ENCODE measurements at regions not wholly inside any gene's neighbourhood (a gene's known extent, or its start where the extent isn't known, plus 50 kb on each side); places are given as distances from the start of the nearest gene placed in this dataset.

DNA sequence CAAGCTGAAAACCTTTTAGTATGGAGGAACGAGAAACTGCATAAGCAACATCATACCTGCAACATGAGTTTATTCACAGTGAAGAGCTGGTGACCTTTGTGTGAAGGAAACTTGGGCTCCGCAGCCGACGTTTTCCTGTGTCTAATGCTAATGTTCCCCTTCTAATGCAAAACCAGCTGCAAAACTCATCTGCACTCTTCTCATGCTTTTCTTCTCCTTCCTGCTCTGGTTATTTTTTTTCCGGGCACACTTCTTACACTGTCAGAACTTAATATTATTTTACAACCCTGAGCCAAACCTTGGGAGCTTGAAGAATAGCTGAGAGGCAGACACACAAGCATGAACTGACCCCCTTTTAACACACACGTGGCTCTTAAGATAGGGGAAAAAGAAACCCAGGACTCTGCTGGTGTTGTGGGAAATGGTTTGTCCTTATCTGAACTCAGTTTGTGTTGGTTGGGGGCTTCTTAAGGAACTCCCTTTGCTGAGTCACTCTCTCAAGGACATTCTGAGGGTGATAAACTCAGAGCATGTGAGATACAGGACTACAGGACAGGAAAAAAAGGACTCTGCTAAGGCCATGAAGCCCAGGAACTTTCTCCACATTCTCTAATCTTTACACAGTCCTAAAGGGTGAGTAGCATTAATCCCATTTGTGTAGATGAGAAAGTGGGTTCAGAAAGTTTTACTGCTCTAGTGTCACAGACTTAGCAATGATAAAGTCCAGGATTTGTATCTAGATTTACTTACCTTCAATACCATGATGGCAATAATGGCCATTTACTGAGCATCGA, 439.3 kb upstream of the TRIB2 start:
- intact Hi-C loops (cut with DNase I; ENCODE audit: low total_unique reads) = no loop called here
- TF ChIP-seq, protein P1, sequence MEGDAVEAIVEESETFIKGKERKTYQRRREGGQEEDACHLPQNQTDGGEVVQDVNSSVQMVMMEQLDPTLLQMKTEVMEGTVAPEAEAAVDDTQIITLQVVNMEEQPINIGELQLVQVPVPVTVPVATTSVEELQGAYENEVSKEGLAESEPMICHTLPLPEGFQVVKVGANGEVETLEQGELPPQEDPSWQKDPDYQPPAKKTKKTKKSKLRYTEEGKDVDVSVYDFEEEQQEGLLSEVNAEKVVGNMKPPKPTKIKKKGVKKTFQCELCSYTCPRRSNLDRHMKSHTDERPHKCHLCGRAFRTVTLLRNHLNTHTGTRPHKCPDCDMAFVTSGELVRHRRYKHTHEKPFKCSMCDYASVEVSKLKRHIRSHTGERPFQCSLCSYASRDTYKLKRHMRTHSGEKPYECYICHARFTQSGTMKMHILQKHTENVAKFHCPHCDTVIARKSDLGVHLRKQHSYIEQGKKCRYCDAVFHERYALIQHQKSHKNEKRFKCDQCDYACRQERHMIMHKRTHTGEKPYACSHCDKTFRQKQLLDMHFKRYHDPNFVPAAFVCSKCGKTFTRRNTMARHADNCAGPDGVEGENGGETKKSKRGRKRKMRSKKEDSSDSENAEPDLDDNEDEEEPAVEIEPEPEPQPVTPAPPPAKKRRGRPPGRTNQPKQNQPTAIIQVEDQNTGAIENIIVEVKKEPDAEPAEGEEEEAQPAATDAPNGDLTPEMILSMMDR (IDR thresholded peaks at IDR 0.05) = no peak
- H3K27ac ChIP-seq = no peak overlapping the region
- no peaks in the 10 kb centered on the region for H3K9me3 ChIP-seq
- no peak overlapping the region for H3K4me3 ChIP-seq
- H3K36me3 ChIP-seq = no peaks in the 10 kb centered on the region
- no peak for DNase-seq
- H3K4me1 ChIP-seq = no peaks in the 10 kb centered on the region
- H3K27me3 ChIP-seq = no peaks in the 10 kb centered on the region

DNA sequence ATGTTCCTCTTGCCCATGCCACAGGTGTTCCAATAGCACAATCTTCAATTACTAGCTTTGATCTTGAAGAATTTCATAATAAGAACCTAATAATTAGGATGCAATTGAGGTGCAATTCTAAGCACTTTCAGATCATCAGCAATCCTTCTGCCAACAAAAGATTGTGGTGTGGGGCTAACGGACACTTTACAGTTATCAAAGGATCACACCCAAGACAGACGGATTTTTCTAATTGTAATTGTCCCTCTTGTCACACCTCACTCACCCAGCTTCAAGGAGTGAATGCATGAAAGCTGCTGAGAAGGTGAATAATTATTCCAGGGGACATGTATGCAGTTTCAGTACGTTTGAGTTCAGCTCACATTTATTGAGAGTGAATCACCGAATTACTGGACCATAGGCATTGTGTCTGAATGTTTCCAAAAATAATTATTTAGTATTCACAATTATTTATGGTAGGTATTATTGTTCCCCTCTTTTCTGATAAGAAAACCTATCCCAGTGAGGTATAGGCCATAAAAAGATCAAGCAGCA, 438.5 kb upstream of the TRIB2 start:
- Histone ChIP-seq H3K36me3 (no peaks in the 10 kb centered on the region), H3K27ac (no peak overlapping the region), H3K27me3 (no peaks in the 10 kb centered on the region), H3K4me1 (no peaks in the 10 kb centered on the region), H3K9me3 (no peaks in the 10 kb centered on the region), H3K4me3 (no peak overlapping the region)
- TF ChIP-seq, protein P1 (IDR thresholded peaks at IDR 0.05) = no peak
- no peak for DNase-seq
- intact Hi-C loops (cut with DNase I; ENCODE audit: low total_unique reads) = no loop called here

DNA sequence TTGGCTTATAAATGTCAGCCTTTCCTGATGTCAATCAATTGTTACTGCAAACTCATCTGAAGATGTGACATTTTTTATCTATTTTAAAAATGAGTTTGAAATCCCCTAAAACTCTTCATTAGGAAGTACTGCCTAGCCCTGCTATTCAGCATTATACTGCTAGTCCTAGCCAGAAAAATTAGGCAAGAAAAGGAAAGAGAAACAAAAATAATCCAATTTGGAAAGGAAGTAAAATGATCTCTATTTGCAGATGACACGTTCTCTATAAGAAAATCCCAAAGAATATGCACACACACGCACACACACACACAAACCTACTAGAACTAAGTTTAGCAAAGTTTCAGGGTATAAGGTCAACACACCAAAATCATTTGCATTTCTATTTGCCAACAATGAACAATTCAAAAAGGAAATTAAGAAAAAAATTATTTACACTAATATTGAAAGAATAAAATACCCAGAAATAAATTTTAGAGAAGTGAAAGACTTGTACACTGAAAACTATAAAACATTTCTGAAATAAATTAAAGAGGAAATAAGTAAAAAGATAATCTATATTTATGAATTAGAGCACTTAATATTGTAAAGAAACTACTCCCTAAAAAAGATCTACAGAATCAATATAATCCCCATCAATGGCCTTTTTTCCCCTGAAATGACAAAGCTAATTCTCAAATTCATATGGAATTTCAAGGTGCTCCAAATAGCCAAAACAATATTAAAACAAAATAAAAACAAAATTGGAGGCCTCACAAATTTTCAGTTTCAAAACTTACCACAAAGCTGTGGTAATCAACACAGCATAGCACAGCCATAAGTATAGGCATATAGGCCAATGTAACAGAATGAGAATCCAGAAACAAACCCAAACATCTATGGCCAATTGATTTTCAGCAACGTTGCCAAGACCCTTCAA, 433.7 kb upstream of the TRIB2 start:
- H3K36me3 ChIP-seq = no peaks in the 10 kb centered on the region

DNA sequence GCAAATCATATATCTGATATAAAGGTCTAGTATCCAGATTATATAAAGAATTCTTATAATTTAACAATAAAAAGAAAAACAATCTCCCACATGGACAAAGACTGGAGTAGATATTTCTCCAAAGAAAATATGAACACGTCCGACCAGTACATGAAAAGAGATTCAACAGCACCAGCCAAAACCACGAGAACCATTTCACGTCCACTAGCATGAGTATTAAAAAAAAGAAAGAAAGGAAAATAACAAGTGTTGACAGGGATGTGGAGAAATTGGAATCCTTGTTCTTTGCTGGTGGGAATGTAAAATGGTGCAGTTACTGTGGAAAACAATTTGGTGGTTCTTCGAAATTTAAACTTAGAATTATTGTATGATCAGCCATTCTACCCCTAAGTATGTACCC, 432.7 kb upstream of the TRIB2 start:
- intact Hi-C loops (cut with DNase I; ENCODE audit: low total_unique reads) = no loop called here
- no peak for DNase-seq
- no peaks in the 10 kb centered on the region for H3K9me3 ChIP-seq
- no peaks in the 10 kb centered on the region for H3K36me3 ChIP-seq
- no peak overlapping the region for H3K4me3 ChIP-seq
- H3K27ac ChIP-seq = no peak overlapping the region
- peaks cover 0 to 7% (median 0%) of the 10 kb centered on the region in 4 donors for H3K4me1 ChIP-seq
- no peaks in the 10 kb centered on the region for H3K27me3 ChIP-seq
- TF ChIP-seq, protein P1 (IDR thresholded peaks at IDR 0.05) = no peak

More for the DNA sequence above, 433.7 kb upstream of the TRIB2 start:
- intact Hi-C loops (cut with DNase I; ENCODE audit: low total_unique reads) = no loop called here
- TF ChIP-seq, protein P1 (IDR thresholded peaks at IDR 0.05) = no peak
- no peak for DNase-seq
- H3K9me3 ChIP-seq = no peaks in the 10 kb centered on the region
- no peak overlapping the region for H3K4me3 ChIP-seq
- no peaks in the 10 kb centered on the region for H3K27me3 ChIP-seq
- H3K27ac ChIP-seq = no peak overlapping the region
- peaks cover 0 to 7% (median 0%) of the 10 kb centered on the region in 4 donors for H3K4me1 ChIP-seq

DNA sequence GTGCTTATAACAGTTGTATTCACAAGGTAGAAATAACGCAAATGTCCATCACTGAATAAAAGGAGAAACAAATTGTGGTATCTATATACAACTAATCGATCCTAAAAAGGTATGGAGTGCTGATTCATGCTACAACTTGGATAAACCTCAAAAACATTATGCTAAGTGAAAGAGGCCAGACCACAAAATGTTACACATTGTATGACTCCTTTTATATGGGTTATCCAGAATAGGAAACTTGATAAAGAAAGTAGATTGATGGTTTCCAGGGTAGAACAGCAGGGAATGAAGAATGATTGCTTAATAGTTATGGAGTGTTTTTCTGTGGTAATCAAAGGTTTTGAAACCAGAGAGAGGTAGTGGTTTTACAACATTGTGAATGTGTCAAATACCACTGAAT, 432.2 kb upstream of the TRIB2 start:
- intact Hi-C loops (cut with DNase I; ENCODE audit: low total_unique reads) = no loop called here

More for the DNA sequence above, 432.2 kb upstream of the TRIB2 start:
- Histone ChIP-seq H3K4me3 (no peak overlapping the region), H3K4me1 (peaks cover 0 to 7% (median 0%) of the 10 kb centered on the region in 4 donors), H3K27me3 (no peaks in the 10 kb centered on the region), H3K36me3 (no peaks in the 10 kb centered on the region), H3K9me3 (no peaks in the 10 kb centered on the region), H3K27ac (no peak overlapping the region)
- no peak for DNase-seq
- TF ChIP-seq, protein P1 (IDR thresholded peaks at IDR 0.05) = no peak

Data from tibial artery (tissue), 4 donors.